GM19351 (cell line): ENCODE measurements at regions not wholly inside any gene's neighbourhood (a gene's known extent, or its start where the extent isn't known, plus 50 kb on each side); places are given as distances from the start of the nearest gene placed in this dataset.

Source experiments
- ATAC-seq: cut with Tn5 transposase; IDR thresholded peaks from one replicate; pipeline ENCODE4 v1.9.1; 2021; ENCODE audit warnings: mild to moderate bottlenecking, moderate library complexity; ENCODE audit not compliant: unreplicated experiment

DNA sequence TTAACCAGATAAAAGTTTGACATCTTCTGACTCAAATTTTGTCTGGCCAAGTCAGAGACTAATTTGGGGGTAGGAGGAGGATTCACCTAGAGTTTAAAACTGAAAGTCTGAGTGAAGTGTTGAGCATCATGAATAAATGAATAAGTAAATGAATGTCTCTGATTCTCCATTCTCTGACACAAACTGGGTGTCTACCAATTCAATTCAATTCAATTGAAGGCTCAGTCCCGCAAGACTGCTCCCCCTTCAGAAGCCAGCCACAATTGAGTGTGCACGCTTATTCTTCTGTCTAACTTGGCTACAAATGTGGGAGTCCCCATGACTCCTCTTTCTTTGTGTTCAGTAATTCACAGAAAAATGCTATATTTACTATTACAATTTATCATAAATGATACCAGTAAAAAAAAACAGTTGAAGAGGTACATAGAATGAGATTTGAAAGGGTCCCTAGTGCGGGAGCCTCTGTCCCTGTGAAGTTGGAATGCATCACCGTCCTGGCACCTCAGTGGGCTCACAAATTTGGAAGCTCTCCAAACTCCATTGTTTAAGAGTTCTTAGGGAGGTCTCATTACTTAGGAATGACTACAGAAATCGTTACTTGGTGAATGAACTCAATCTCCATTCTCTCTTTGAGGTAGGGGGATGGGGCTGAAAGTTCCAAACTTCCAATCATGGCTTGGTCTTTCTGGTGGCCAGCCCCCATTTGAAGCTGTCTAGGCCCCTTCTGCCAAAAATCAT is 243.7 kb upstream of the PHYHIPL start:
- no peak for ATAC-seq

DNA sequence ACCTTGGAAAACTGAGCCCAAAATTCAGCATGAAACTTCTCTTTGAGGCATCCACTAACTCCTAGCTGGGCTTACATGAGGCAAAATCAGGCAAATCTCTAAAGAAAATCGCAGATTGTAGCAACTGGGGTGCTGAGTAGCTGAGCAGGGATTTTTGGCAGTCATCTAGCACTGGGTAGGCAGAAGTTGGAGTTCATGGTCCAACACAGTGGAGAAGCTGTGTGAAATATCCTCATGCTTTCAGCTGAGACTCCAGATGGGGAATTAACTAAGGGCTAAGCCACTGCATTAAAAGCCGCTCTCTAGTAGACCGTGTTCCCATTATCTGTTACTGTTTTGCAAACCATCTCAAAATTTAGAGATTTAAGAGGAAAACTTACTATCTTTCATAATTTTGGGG is 240.1 kb upstream of the PHYHIPL start:
- ATAC-seq: no peak

DNA sequence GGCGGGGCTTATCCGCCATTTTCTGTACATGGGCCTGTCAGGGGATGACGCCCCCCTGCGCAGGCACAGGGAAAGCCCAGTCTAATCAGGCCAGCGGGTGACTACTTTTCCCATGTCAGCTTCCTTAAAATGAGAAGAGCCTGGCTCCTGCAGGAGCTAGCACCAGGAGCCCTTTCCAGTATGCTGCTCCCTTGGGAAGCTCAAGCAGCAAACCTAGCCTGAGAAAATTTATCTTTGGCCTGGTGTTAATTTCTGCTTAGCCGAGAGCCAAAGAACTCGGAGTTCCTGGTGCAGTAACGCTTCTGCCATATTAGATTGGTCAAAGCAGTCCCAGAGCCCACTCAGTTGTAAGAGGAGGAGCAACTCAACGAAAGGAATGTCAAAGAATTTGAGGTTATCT is 239.0 kb upstream of the PHYHIPL start:
- no peak for ATAC-seq

DNA sequence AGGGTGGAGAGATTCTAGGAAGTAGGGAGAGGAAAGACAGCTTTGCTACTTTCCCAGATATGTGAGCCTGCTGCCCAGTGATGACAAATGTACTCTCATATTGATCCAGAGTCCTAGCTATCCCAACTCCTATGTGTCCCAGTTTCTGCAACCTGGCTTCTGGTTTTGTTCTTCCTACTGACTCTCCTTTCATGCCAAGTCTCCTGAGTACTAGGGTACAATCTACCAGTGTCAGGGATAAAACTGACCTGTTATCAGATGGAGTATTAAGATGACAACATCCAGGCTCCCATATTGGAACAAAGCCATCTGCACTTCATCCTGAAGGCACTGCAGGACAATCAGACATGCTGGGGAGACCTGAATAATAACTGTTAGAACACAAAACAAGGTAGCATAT is 233.7 kb upstream of the PHYHIPL start:
- ATAC-seq: no peak

DNA sequence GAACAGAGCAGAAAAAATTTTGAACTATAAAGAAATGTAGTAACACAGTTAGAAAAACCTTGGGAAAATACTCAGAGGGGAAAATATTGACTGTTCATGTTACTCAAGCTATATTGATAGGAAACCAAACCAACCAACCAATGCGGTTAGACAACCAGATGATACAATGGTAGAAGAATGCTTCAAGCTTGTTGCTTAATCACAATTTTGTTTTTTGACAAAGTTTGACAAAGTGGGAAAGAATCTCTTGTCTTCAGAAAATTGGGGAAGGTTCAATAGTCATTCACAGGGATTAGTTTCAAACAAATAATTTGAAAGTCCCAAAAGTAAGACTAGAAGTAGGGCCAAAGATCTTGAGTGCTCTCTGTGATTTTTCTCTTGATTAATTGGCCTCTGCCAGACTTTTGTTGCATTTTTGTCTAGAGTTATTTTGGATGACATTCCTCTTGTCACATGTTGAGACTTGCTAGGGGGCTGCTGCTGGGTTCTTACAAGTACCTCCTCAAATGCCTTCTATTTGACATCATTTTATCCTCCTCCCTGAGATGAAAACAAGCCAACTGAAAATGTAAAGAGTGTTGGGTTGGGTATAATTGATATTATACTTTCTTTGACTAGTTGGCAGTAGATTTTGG is 233.1 kb upstream of the PHYHIPL start:
- no peak for ATAC-seq

DNA sequence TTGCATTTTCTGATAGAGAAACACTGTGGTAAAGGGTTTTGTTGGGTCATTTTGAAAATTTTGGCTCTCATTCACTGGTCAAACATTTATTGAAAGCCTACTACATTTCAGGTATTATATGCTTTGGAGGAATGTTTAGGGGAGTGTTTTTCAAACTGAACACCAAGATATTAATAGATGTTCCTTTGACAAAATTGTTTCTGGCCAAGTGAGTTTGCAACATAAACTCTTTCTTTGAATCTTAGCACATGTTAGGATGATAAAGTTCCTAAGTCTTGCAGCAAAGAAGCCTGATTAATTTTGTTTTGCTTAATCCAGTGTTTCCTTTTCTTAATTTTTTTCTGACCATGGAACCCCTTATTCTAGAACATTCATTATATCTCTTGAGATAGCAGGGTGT is 232.5 kb upstream of the PHYHIPL start:
- no peak for ATAC-seq

DNA sequence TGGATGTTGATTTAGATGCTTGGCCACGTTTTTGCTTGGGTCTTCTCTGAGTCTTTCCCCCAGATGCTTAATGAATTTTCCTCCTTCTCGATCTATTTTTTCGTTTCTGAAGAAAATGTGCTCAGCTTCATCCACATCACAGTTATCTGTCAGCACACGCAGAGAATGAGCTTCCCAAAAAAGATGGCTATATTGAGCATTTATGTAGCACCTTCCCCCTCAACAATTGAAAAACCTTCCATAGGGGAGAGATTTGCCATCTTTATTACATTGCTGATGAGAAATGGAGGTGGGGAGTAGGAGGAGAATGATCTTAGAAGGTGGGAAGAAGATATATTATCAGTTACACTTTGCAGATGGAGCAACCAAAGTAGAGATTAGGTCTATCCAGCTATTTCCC is 228.1 kb upstream of the PHYHIPL start:
- no peak for ATAC-seq

DNA sequence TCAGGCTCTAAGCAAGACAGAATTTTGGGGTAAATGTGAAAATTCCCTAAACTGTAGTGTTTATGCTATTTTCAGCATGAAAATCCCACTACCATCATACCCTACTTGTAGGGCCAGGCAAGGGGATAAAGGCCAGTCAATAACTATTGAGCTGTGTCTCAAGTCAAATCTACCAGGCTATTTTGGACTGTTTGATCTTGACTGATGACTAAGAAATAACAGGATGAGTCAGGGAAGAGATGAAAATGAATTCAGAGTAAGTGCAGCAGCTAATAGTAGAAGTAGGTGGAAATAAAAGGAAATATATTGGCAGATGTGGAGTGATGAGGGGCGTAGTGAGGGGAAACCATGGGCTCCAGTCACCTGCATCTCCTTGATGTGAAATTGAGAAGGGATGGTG is 225.8 kb upstream of the PHYHIPL start:
- ATAC-seq: no peak

DNA sequence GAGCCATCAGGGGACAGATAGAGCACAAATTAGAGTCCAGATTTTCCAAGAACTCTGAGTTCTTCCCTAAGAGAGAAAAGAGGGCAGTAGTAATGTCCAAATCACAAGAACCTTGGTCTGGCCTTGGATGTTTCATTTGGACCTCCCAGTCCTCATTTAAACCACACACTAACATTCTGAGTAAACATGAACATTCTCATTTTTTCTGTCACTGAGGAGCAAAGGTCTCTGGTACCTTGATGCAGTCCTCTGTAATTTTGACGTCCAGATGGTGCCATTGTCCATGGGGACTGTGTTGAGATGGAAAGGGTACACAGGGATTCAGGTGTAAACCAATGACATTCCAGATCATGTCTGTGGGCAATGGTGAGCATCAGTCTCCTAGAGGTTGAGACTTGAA is 225.4 kb upstream of the PHYHIPL start:
- no peak for ATAC-seq

DNA sequence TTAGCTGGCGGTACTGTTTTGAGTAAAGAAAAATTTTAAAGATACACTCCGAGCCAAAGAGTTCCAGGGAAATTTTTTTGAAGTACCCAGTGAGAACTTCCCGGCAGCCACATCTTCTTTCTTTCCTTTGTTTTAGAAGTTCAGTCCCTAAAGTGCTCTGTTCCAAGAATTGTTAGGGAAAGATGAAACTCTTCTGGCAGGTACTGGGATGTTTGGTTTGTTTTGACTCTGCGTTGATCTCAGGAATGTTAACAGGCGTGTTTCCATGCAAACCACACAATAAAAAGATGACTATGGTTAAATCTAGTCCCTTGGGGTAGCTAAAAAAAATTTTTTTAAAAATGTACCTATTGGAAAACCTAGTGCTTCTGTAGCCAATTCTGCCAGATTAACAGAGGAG is 224.7 kb upstream of the PHYHIPL start:
- ATAC-seq: no peak

DNA sequence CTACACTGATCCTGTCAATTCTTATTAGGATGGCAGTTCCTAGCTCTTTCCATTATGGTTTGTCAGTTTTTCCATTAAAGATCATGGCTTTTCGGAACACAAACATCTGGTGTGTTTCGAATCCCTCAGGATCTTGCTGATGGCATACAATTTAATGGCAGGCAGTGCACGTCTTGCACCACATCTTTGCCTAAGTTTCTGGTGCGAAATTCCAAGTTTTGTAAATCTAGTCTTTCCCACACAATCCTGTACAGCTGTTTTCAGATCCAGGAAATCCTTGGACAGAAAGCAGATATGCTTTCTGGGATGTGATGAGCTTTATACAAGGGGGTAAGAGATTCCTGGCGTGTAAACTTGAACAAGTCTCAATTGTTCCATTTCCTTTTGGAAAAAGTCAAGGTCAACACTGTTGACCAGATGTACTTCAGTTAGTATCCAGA is 224.3 kb upstream of the PHYHIPL start:
- ATAC-seq: no peak

DNA sequence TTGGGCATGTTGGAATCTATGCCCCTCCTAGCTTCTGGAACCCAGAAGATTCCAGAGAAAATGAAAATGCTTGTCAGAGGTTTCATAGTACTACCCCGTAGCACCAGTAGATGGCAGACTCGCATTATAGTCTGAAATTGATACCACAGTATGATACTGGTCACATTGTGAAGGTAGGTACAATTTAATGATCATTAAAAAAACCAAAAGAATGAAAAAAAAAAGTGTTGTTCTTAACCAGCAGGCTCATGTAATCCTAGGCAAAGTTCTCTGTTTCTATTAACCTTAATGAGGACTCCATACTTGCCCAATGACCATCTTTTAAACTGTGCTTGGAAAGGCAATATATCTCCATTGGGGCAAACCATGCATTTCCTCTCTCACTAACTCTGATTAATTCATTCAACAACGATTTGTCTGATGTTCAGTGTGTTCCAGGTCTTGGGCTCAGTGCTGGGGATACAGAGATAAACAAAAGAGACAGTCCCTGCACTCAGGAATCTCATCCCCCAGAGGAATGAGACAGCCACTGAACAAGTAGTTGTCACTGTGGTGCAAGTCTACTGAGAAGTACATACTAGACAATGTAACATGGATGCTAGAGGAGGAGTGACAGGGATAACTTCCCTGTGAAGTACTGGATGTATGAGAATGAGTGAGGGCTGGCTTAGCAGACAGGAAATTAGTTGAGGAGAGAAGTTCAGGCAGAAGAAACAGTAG is 223.5 kb upstream of the PHYHIPL start:
- ATAC-seq: peak; percentile 72

DNA sequence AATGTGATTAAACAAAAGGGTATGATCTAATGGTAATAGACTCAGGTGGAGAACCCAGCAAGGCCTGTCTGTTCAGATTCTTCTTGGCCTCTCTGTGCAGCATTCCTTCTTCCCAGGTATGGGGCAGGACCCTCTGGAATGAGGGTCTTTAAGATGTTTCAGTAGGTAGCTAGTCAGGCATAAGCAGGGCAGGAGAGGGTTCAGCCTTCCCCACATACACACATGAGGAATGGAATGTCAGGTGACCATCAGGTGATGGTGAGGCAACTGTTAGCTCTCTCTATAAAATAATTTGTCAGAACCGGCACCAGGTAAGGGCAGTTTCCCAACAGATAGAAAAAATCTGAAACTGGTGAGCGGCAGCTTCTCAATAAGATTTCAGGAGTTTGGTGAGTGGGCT is 222.3 kb upstream of the PHYHIPL start:
- no peak for ATAC-seq

DNA sequence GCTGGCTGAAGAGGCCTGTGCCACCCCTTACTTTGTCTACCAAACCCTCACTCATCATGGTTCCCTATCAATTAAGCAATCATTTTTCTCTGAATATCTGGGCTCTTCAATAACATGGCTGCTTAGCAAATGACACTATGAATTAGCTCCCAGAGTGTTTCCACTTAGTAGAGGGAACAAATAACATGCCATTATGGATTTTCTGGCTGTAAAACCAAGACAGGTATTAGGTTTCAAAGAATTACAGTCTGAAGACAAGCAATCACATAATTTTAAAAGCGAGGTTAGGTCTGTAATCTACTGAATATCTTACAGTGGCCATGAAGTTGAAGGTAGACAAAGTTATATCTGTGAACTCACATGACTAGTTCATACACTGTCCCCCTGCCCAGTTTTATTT is 220.8 kb upstream of the PHYHIPL start:
- no peak for ATAC-seq

DNA sequence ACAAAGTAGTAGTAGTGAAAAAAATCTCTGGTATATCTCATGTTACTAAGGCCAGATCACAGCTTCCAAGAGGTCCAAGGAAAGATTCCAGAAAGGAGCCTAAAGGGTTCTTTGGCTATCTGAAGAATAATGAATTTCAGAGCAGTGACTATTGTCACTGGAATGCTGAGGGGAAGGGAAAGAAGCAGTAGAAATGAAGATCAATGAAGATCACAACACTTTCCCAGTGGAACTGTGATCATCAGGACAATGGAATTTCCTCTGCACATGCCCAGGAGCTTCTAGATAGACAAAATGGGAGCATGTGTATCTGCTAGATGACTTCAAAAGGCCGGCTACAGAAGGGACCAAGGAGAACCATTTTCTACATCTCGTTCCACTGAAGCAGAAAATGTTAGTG is 219.5 kb upstream of the PHYHIPL start:
- no peak for ATAC-seq

DNA sequence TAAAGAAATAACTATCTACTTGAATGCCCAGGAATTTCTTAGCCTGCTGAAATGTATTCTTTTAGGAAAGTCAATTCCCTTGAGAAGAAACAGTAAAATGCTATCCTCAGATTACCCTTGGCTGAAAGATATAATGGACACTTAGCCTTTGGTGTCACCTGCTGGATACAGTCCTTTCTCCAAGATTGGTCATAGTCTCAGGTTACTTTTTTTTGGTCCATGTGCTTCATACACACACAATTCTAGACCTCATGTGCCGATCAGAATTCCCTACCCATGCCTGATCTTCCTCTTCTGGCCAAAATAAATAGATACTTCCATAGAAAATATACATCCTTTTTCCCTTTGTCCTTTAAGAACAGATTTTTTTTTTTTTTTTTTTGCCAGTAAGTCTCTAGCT is 218.9 kb upstream of the PHYHIPL start:
- no peak for ATAC-seq

DNA sequence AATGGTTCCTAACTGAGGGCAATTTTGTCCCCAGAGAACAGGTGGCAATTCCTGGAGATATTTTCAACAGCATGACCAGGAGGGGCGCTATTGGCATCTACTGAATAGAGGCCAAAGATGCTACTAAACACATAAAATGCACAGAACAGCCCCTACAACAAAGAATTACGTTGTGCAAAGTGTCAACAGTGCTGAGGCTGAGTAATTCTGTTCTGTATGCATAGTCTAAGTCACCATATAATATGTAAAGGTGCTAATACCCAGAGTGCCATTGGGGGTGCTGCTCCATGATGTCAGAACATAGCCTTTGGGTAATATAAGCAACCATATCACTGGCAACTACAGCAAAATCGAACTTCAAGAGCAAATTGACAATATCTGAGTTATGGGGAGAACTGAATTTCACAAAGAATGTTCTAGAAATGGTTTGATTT is 213.3 kb upstream of the PHYHIPL start:
- ATAC-seq: no peak

DNA sequence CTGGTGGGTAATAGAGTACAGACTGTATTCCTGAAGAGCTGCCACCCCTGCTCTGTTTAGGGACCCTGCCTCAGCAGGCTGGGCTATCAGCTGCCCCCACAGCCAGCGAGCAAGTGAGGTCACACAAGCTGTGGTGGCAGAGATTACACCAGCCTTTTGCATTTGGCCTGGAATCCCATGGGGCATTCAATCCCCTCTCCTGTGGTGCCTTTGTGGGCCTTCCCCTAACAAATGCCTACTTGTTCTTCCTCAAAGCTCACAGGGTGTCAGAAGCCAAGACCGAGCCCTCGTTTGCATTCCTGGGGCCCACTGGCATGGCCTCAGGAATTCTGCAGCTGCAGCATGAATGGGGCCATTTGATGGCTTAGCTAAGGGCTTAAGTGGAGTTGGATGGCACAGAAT is 212.7 kb upstream of the PHYHIPL start:
- ATAC-seq: no peak

DNA sequence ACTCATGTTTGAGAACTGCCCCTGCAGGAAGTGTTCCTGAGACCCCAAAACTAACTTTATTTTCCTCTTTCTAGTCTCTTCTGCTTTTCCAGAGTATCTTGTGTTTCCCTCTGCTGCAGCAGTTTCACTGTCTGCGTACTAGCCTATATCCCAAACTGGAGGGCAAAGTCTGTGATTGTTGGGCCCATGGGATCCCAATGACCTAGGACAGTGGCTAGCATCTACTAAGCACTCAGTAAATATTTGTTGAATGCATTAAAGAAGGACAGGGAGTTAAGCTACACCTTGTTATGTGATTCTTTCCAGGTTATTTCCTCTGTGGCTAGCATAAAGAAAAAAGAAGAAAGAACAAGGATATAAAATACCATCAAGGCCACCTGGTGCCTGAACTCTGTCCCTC is 210.6 kb upstream of the PHYHIPL start:
- no peak for ATAC-seq

DNA sequence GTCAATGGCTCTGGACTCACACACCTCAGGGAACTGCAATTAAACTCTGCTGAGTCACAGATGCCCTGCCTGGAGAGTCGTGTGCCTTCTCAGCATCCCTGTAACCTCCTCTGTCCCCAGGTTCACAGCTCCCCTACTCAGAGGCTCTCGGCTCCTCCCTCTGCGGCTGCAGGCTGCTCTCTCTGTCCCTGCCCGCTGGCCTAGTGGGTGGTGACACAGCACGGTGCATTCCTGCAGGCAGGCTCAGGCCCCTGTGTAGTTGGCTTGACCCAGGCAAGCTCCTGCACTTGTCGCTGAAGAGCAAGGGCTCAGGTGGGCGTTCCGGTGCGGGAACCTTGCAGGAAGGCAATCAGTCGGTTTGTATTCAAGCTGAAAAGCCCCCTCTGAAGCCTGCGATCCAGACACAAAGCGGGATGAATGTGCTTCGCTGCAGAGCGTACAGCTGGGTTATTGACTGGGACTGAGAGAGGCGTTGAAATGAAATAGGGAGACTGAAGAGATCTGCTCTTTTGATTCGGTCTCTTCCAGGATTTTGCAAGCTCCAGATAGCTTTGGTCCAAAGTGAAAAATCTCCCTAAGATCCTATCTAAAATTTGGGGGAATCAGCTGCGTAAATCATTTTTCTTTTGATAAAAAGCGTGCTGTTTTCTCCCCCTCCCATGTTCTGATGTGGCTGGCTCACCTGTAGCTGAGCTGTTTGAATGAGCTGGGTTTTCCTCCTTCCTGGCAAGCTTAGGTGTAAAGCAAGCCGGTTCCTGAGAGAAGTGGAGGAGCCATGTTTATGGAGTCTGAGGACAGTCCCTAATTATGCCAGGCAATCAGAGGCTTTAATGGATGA is 208.7 kb upstream of the PHYHIPL start:
- ATAC-seq: peak; percentile 73

DNA sequence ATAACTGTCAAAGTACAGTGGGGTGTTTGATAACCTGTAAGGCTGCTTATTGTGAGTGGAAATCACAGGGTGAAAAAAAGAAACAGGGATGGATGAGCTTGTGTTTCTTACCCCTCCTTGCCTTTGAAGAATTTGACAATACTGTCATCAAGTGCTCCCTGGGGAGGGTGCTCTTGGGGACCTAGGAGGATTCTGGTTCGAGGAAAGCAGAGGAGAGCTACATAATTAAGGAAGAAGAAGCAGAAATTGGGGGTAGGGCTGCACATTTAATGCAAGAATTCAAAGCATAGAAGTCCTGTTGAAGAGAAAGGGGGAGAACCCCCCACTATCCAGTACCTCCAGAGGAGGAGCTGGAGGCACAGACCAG is 208.1 kb upstream of the PHYHIPL start:
- no peak for ATAC-seq
